A549 (cell line): ENCODE measurements at regions not wholly inside any gene's neighbourhood (a gene's known extent, or its start where the extent isn't known, plus 50 kb on each side); places are given as distances from the start of the nearest gene placed in this dataset.

ENCODE experiments used
- ATAC-seq, 2 experiments: fragments of 200-7000 bp in 1 of 2; fragments of >200 bp in 1 of 2; cut with Nextera tagmentation in 1 of 2; cut with Tn5 transposase in 1 of 2; 3 replicates each; pipeline versions ENCODE4 v1.8.0 to v1.9.1; 2018 to 2020; ENCODE audit warnings: mild to moderate bottlenecking in 1 of 2, moderate library complexity in 1 of 2
- CTCF ChIA-PET: fragments of 300-600 bp; sonication (Branson Sonifier 250); formaldehyde crosslinking; extraction: SDS; loops from one replicate; lab custom pipeline; 2021; ENCODE audit warnings: antibody characterized with exemption, inconsistent platforms; lab: Yijun Ruan, JAX
- POLR2A ChIA-PET: fragments of 350-600 bp; formaldehyde crosslinking; extraction: SDS; loops from one replicate; lab custom pipeline; 2021; ENCODE audit warnings: antibody characterized with exemption, inconsistent platforms; lab: Yijun Ruan, JAX
- DNase-seq, 2 experiments: peaks; one replicate each; pipeline versions ENCODE4 v3.0.0 to v3.0.0-alpha.2; 2011 to 2016; ENCODE audit warnings: low read depth in 1 of 2, low spot score in 1 of 2
- FAIRE-seq: peaks from 2 replicates; lab custom pipeline; 2011; peaks lifted over from hg19 to GRCh38; lab: Jason Lieb, UNC
- H3K27ac ChIP-seq, 2 experiments: fragments of >200 bp; sonication (Bioruptor Twin); formaldehyde crosslinking; 3 replicates each; pipeline ENCODE4 v1.5.1; 2016 to 2017
- H3K4me1 ChIP-seq: fragments of >200 bp; sonication (Bioruptor Twin); formaldehyde crosslinking; 3 replicates; pipeline ENCODE4 v1.6.1; 2016
- H3K4me2 ChIP-seq: fragments of >200 bp; sonication (Bioruptor Twin); formaldehyde crosslinking; 3 replicates; pipeline ENCODE4 v1.6.1; 2016
- H3K4me3 ChIP-seq: fragments of >200 bp; sonication (Bioruptor Twin); formaldehyde crosslinking; 3 replicates; pipeline ENCODE4 v1.5.1; 2016
- H3K9me3 ChIP-seq: fragments of >200 bp; sonication (Bioruptor Twin); formaldehyde crosslinking; 3 replicates; pipeline ENCODE4 v1.6.1; 2016
- ATOH8 ChIP-seq: fragments of 250-450 bp; sonication (Bioruptor Pico); IDR thresholded peaks from 2 replicates; pipeline ENCODE4 v1.5.0; 2020; ENCODE audit warnings: low read depth, mild to moderate bottlenecking, moderate library complexity
- BHLHE40 ChIP-seq: IDR thresholded peaks from 2 replicates; pipeline ENCODE4 v1.6.1; 2012; ENCODE audit warnings: low read depth, low read length, inconsistent platforms
- CEBPB ChIP-seq, 2 experiments: fragments of >200 bp in 1 of 2; sonication (Bioruptor Twin) in 1 of 2; formaldehyde crosslinking in 1 of 2; IDR thresholded peaks; 2 replicates each; pipeline ENCODE4 v1.6.1; 2012 to 2016
- EHF ChIP-seq: fragments of 250-450 bp; sonication (Bioruptor Pico); IDR thresholded peaks from 2 replicates; pipeline ENCODE4 v1.5.0; 2020; ENCODE audit warnings: mild to moderate bottlenecking
- FOXS1 ChIP-seq: fragments of 250-450 bp; sonication (Bioruptor Pico); IDR thresholded peaks from 2 replicates; pipeline ENCODE4 v1.5.0; 2020; ENCODE audit warnings: mild to moderate bottlenecking, moderate library complexity
- HOXB5 ChIP-seq: fragments of 250-450 bp; sonication (Bioruptor Pico); IDR thresholded peaks from 2 replicates; pipeline ENCODE4 v1.5.0; 2020; ENCODE audit warnings: mild to moderate bottlenecking, moderate library complexity
- JUN ChIP-seq, 2 experiments: fragments of >200 bp; sonication (Bioruptor Twin); formaldehyde crosslinking; IDR thresholded peaks; 2 replicates in 1 of 2; 3 replicates in 1 of 2; pipeline ENCODE4 v1.6.1; 2016 to 2017
- JUNB ChIP-seq: fragments of >200 bp; sonication (Bioruptor Twin); formaldehyde crosslinking; IDR thresholded peaks from 2 replicates; pipeline ENCODE4 v1.6.1; 2016
- KDM1A ChIP-seq: fragments of 200-600 bp; sonication (generic); IDR thresholded peaks from 2 replicates; pipeline ENCODE4 v1.6.1; 2016; ENCODE audit warnings: low read depth, mild to moderate bottlenecking
- KDM5A ChIP-seq: fragments of 200-600 bp; sonication (generic); IDR thresholded peaks from 2 replicates; pipeline ENCODE4 v1.6.1; 2016; ENCODE audit warnings: antibody characterized with exemption, mild to moderate bottlenecking
- MAFK ChIP-seq: fragments of 450-650 bp; IDR thresholded peaks from 2 replicates; pipeline ENCODE4 v1.6.1; 2014; ENCODE audit not compliant: partially characterized antibody
- MYC ChIP-seq: IDR thresholded peaks from 2 replicates; pipeline ENCODE4 v1.6.1; 2012; ENCODE audit warnings: mild to moderate bottlenecking, inconsistent platforms, low read length, improper control_type of control experiment, borderline replicate concordance
- NR3C1 ChIP-seq: fragments of >200 bp; sonication (Bioruptor Twin); formaldehyde crosslinking; IDR thresholded peaks from 3 replicates; pipeline ENCODE4 v1.6.1; 2017
- PHF8 ChIP-seq: fragments of 200-600 bp; sonication (generic); IDR thresholded peaks from 2 replicates; pipeline ENCODE4 v1.6.1; 2016; ENCODE audit warnings: low read depth, mild to moderate bottlenecking, antibody characterized with exemption, moderate library complexity, borderline replicate concordance
- POLR2A ChIP-seq: IDR thresholded peaks from 2 replicates; pipeline ENCODE4 v1.6.1; 2012; ENCODE audit warnings: mild to moderate bottlenecking, low read length
- POLR2AphosphoS2 ChIP-seq: conservative IDR thresholded peaks from 2 replicates; pipeline ENCODE4 v1.6.1; 2012; ENCODE audit warnings: low read length, improper control_type of control experiment, inconsistent platforms
- RAD21 ChIP-seq, 2 experiments: fragments of >200 bp in 1 of 2; sonication (Bioruptor Twin) in 1 of 2; formaldehyde crosslinking in 1 of 2; IDR thresholded peaks in 1 of 2; conservative IDR thresholded peaks in 1 of 2; 2 replicates in 1 of 2; 3 replicates in 1 of 2; pipeline ENCODE4 v1.6.1; 2012 to 2018; ENCODE audit warnings: inconsistent platforms in 1 of 2
- RARB ChIP-seq: fragments of 250-450 bp; sonication (Bioruptor Pico); IDR thresholded peaks from 2 replicates; pipeline ENCODE4 v1.8.0; 2021; ENCODE audit warnings: mild to moderate bottlenecking, moderate library complexity
- RNF2 ChIP-seq: fragments of 200-600 bp; sonication (generic); IDR thresholded peaks from 2 replicates; pipeline ENCODE4 v1.6.1; 2016; ENCODE audit warnings: low read depth, mild to moderate bottlenecking, antibody characterized with exemption, moderate library complexity, borderline replicate concordance
- SMC3 ChIP-seq: fragments of >200 bp; sonication (Bioruptor Twin); formaldehyde crosslinking; IDR thresholded peaks from 3 replicates; pipeline ENCODE4 v1.6.1; 2018; ENCODE audit warnings: inconsistent platforms
- SREBF2 ChIP-seq: fragments of 450-650 bp; IDR thresholded peaks from 2 replicates; pipeline ENCODE4 v1.6.1; 2014; ENCODE audit warnings: mild to moderate bottlenecking, moderate library complexity
- TFCP2L1 ChIP-seq: fragments of 250-450 bp; sonication (Bioruptor Pico); IDR thresholded peaks from 2 replicates; pipeline ENCODE4 v1.5.0; 2021; ENCODE audit warnings: mild to moderate bottlenecking
- TP53 ChIP-seq: fragments of 250-450 bp; sonication (Bioruptor Pico); IDR thresholded peaks from 2 replicates; pipeline ENCODE4 v1.5.0; 2021; ENCODE audit warnings: mild to moderate bottlenecking, moderate library complexity
- ZFP36 ChIP-seq: fragments of 450-650 bp; IDR thresholded peaks from 2 replicates; pipeline ENCODE4 v1.6.1; 2014; ENCODE audit warnings: borderline replicate concordance; ENCODE audit not compliant: partially characterized antibody
- ZNF302 ChIP-seq: fragments of 250-450 bp; sonication (Bioruptor Pico); IDR thresholded peaks from 2 replicates; pipeline ENCODE4 v1.9.0; 2021; ENCODE audit warnings: inconsistent platforms, mild to moderate bottlenecking, moderate library complexity
- ZSCAN20 ChIP-seq: fragments of 250-450 bp; sonication (Bioruptor Pico); IDR thresholded peaks from 2 replicates; pipeline ENCODE4 v1.8.0; 2022; ENCODE audit warnings: mild to moderate bottlenecking, moderate library complexity
- WGBS: methylation state at CpG from one replicate; pipeline ENCODE4 v1.1.6; 2017; ENCODE audit errors: missing lambda C conversion rate; 5-methylcytosine and 5-hydroxymethylcytosine counted together
- TF ChIP-seq, protein P1 (sequence below): fragments of 250-450 bp; sonication (Bioruptor Pico); IDR thresholded peaks from 2 replicates; pipeline ENCODE4 v1.5.0; 2021; ENCODE audit warnings: mild to moderate bottlenecking, moderate library complexity, borderline replicate concordance
- TF ChIP-seq, protein P2 (sequence below): IDR thresholded peaks from 2 replicates; pipeline ENCODE4 v1.6.1; 2012
- TF ChIP-seq, protein P3 (sequence below): fragments of 200-600 bp; sonication (generic); IDR thresholded peaks from 2 replicates; pipeline ENCODE4 v1.6.1; 2016; ENCODE audit warnings: antibody characterized with exemption, mild to moderate bottlenecking, moderate library complexity

GRCh38 chr3:34202975-34203374 is 404.5 kb downstream of the PDCD6IP start:
- ChIA-PET CTCF (interaction anchor here (2.5 kb wide), 1 partner anchor 10 kb away, joined by 6 read pairs; no protein-coding TSS in a partner anchor), POLR2A (no interaction called here)
- no peak for FAIRE-seq
- no peak for ATAC-seq
- TF ChIP-seq ZNF302 = no peak
- TF ChIP-seq ZSCAN20 = no peak
- no peak for TF ChIP-seq MYC
- TF ChIP-seq RNF2 = no peak
- TF ChIP-seq MAFK = no peak
- no peak for TF ChIP-seq ZFP36
- TF ChIP-seq KDM1A = no peak
- TF ChIP-seq TP53 (CRISPR knock-in tag) = no peak
- no peak for TF ChIP-seq JUN (IDR thresholded peaks at IDR 0.05)
- TF ChIP-seq FOXS1 (CRISPR knock-in tag) = no peak
- TF ChIP-seq, protein P1, sequence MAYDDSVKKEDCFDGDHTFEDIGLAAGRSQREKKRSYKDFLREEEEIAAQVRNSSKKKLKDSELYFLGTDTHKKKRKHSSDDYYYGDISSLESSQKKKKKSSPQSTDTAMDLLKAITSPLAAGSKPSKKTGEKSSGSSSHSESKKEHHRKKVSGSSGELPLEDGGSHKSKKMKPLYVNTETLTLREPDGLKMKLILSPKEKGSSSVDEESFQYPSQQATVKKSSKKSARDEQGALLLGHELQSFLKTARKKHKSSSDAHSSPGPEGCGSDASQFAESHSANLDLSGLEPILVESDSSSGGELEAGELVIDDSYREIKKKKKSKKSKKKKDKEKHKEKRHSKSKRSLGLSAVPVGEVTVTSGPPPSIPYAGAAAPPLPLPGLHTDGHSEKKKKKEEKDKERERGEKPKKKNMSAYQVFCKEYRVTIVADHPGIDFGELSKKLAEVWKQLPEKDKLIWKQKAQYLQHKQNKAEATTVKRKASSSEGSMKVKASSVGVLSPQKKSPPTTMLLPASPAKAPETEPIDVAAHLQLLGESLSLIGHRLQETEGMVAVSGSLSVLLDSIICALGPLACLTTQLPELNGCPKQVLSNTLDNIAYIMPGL (CRISPR knock-in tag) = no peak
- TF ChIP-seq RAD21 (conservative IDR thresholded peaks at IDR 0.05 in 1 of 2, IDR thresholded peaks at IDR 0.05 in 1 of 2) = no peak
- Histone ChIP-seq H3K27ac (no peak overlapping the region), H3K4me2 (no peak overlapping the region), H3K4me3 (no peak overlapping the region), H3K9me3 (no peaks in the 10 kb centered on the region), H3K4me1 (no peaks in the 10 kb centered on the region)
- no peak for DNase-seq
- WGBS = 87% methylated on average over 3 of the region's 3 CpGs

DNA sequence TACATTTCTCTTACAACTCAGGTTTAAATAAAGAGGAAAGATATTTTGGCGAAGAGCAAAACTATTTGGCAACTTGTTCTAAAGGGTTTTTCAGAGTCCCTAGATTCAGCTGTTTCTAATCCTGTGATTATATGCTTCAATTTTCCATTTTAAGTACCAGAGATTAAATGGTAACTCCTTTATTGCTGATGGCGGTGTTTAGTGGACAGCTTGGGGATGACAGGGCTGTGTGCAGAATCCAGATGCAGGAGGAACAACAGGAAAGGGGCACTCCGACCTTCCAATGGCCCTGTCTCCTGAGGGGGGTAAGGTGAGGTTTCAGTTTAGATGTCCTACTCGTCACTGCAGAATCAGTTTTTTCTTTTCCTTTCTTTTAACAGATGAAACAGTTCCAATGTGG is 405.0 kb downstream of the PDCD6IP start:
- Histone ChIP-seq H3K4me3 (no peak overlapping the region), H3K4me1 (no peaks in the 10 kb centered on the region), H3K4me2 (no peak overlapping the region), H3K27ac (no peak overlapping the region), H3K9me3 (no peaks in the 10 kb centered on the region)
- ATAC-seq (no peak), FAIRE-seq (no peak), DNase-seq (no peak)
- ChIA-PET POLR2A (no interaction called here), CTCF (interaction anchor here (2.5 kb wide), 1 partner anchor 10 kb away, joined by 6 read pairs; no protein-coding TSS in a partner anchor)
- WGBS = 61% methylated on average over 4 of the region's 4 CpGs
- TF ChIP-seq ATOH8 (CRISPR knock-in tag) (no peak), RAD21 (conservative IDR thresholded peaks at IDR 0.05 in 1 of 2, IDR thresholded peaks at IDR 0.05 in 1 of 2) (no peak), POLR2AphosphoS2 (no peak), JUNB (no peak), RARB (CRISPR knock-in tag) (no peak), MAFK (peak; percentile 13)
- TF ChIP-seq, protein P2, sequence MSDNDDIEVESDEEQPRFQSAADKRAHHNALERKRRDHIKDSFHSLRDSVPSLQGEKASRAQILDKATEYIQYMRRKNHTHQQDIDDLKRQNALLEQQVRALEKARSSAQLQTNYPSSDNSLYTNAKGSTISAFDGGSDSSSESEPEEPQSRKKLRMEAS = no peak

GRCh38 chr3:34207002-34207401 is 408.6 kb downstream of the PDCD6IP start:
- ATAC-seq = no peak
- POLR2A ChIA-PET = no interaction called here
- Histone ChIP-seq H3K27ac (no peak overlapping the region), H3K4me2 (no peak overlapping the region)
- 3% methylated on average over 2 of the region's 2 CpGs for WGBS
- no peak for TF ChIP-seq PHF8
- no peak for TF ChIP-seq EHF (CRISPR knock-in tag)
- no peak for TF ChIP-seq SMC3
- TF ChIP-seq TFCP2L1 = no peak
- TF ChIP-seq HOXB5 (CRISPR knock-in tag) = no peak
- TF ChIP-seq POLR2A = no peak
- TF ChIP-seq CEBPB (IDR thresholded peaks at IDR 0.05) = no peak
- TF ChIP-seq KDM5A = no peak
- no peak for TF ChIP-seq BHLHE40
- TF ChIP-seq SREBF2 = no peak
- TF ChIP-seq NR3C1 = no peak
- TF ChIP-seq, protein P3, sequence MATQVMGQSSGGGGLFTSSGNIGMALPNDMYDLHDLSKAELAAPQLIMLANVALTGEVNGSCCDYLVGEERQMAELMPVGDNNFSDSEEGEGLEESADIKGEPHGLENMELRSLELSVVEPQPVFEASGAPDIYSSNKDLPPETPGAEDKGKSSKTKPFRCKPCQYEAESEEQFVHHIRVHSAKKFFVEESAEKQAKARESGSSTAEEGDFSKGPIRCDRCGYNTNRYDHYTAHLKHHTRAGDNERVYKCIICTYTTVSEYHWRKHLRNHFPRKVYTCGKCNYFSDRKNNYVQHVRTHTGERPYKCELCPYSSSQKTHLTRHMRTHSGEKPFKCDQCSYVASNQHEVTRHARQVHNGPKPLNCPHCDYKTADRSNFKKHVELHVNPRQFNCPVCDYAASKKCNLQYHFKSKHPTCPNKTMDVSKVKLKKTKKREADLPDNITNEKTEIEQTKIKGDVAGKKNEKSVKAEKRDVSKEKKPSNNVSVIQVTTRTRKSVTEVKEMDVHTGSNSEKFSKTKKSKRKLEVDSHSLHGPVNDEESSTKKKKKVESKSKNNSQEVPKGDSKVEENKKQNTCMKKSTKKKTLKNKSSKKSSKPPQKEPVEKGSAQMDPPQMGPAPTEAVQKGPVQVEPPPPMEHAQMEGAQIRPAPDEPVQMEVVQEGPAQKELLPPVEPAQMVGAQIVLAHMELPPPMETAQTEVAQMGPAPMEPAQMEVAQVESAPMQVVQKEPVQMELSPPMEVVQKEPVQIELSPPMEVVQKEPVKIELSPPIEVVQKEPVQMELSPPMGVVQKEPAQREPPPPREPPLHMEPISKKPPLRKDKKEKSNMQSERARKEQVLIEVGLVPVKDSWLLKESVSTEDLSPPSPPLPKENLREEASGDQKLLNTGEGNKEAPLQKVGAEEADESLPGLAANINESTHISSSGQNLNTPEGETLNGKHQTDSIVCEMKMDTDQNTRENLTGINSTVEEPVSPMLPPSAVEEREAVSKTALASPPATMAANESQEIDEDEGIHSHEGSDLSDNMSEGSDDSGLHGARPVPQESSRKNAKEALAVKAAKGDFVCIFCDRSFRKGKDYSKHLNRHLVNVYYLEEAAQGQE = no peak
- TF ChIP-seq, all 56 proteins: peak for 0
- no peaks in the 10 kb centered on the region for H3K4me1 ChIP-seq
- peak in 1 of 2 experiments; percentile 5 for DNase-seq
- CTCF ChIA-PET = interaction anchor here (1.2 kb wide), 1 partner anchor 53 kb away, joined by 3 read pairs; no protein-coding TSS in a partner anchor
- no peak overlapping the region for H3K4me3 ChIP-seq
- H3K9me3 ChIP-seq = no peaks in the 10 kb centered on the region
- FAIRE-seq = no peak
